IPS-11a (cell line): ENCODE measurements at regions not wholly inside any gene's neighbourhood (a gene's known extent, or its start where the extent isn't known, plus 50 kb on each side); places are given as distances from the start of the nearest gene placed in this dataset.
"Not testable (repeated sequence)": the region's sequence is repeated elsewhere in the genome, so short reads cannot be mapped to it uniquely, and the experiment has no call there.

Source experiments
- H3K4me3 ChIP-seq: one replicate; pipeline ENCODE4 v1.5.1; 2013; ENCODE audit warnings: low read depth, low read length, control low read depth

GRCh38 chr10:21463436-21463835, 62.0 kb downstream of the SKIDA1 start:
- no peak overlapping the region for H3K4me3 ChIP-seq

GRCh38 chr10:21458126-21458871, 67.2 kb downstream of the SKIDA1 start:
- no peak overlapping the region for H3K4me3 ChIP-seq

GRCh38 chr10:21456160-21456559, 69.3 kb downstream of the SKIDA1 start:
- H3K4me3 ChIP-seq = no peak overlapping the region

GRCh38 chr10:21452203-21452602, 73.3 kb downstream of the SKIDA1 start:
- no peak overlapping the region for H3K4me3 ChIP-seq

GRCh38 chr10:21449288-21449966, 76.1 kb downstream of the SKIDA1 start:
- H3K4me3 ChIP-seq = no peak overlapping the region

- no peak overlapping the region for H3K4me3 ChIP-seq
Observed at GRCh38 chr10:21445163-21445562, 80.3 kb downstream of the SKIDA1 start.

- no peak overlapping the region for H3K4me3 ChIP-seq
Observed at GRCh38 chr10:21441625-21442024, 83.9 kb downstream of the SKIDA1 start.

GRCh38 chr10:21438914-21439313, 86.6 kb downstream of the SKIDA1 start:
- not testable (repeated sequence) for H3K4me3 ChIP-seq

GRCh38 chr10:21437770-21438382, 87.6 kb downstream of the SKIDA1 start:
- H3K4me3 ChIP-seq = no peak overlapping the region

- H3K4me3 ChIP-seq = no peak overlapping the region
Observed at GRCh38 chr10:21432266-21432665, 93.2 kb downstream of the SKIDA1 start.

GRCh38 chr10:21431799-21432198, 93.7 kb downstream of the SKIDA1 start:
- no peak overlapping the region for H3K4me3 ChIP-seq

- H3K4me3 ChIP-seq = no peak overlapping the region
Observed at GRCh38 chr10:21427804-21428481, 97.5 kb downstream of the SKIDA1 start.

GRCh38 chr10:21424459-21424861, 101.0 kb downstream of the SKIDA1 start:
- H3K4me3 ChIP-seq = no peak overlapping the region

- H3K4me3 ChIP-seq = no peak overlapping the region
Observed at GRCh38 chr10:21423850-21424249, 101.6 kb downstream of the SKIDA1 start.

GRCh38 chr10:21423338-21423737, 102.1 kb downstream of the SKIDA1 start:
- no peak overlapping the region for H3K4me3 ChIP-seq

GRCh38 chr10:21421794-21422193, 103.7 kb downstream of the SKIDA1 start:
- no peak overlapping the region for H3K4me3 ChIP-seq

GRCh38 chr10:21421016-21421415, 104.5 kb downstream of the SKIDA1 start:
- H3K4me3 ChIP-seq = no peak overlapping the region

GRCh38 chr10:21418981-21419576, 106.4 kb downstream of the SKIDA1 start:
- not testable (repeated sequence) for H3K4me3 ChIP-seq

GRCh38 chr10:21417172-21417712, 108.2 kb downstream of the SKIDA1 start:
- no peak overlapping the region for H3K4me3 ChIP-seq

- H3K4me3 ChIP-seq = no peak overlapping the region
Observed at GRCh38 chr10:21413680-21414079, 111.8 kb downstream of the SKIDA1 start.

GRCh38 chr10:21413268-21413667, 112.2 kb downstream of the SKIDA1 start:
- H3K4me3 ChIP-seq = no peak overlapping the region
